GM19395 (cell line): ENCODE measurements at regions not wholly inside any gene's neighbourhood (a gene's known extent, or its start where the extent isn't known, plus 50 kb on each side); places are given as distances from the start of the nearest gene placed in this dataset.

Source experiments
- ATAC-seq: cut with Tn5 transposase; IDR thresholded peaks from one replicate; pipeline ENCODE4 v1.9.1; 2021; ENCODE audit warnings: mild to moderate bottlenecking, moderate library complexity; ENCODE audit not compliant: unreplicated experiment

- ATAC-seq: no peak
These were observed 766.8 kb downstream of the IRX1 start for GRCh38 chr5:4362411-4362810.

GRCh38 chr5:4363045-4363444 lies 767.4 kb downstream of the IRX1 start:
- no peak for ATAC-seq

GRCh38 chr5:4366628-4367027 lies 771.0 kb downstream of the IRX1 start:
- no peak for ATAC-seq

- no peak for ATAC-seq
These were observed 769.9 kb upstream of the ADAMTS16 start for GRCh38 chr5:4370218-4370617.

GRCh38 chr5:4372481-4372880 lies 767.6 kb upstream of the ADAMTS16 start:
- ATAC-seq: no peak

- no peak for ATAC-seq
These were observed 766.9 kb upstream of the ADAMTS16 start for GRCh38 chr5:4373051-4373820.

GRCh38 chr5:4374866-4375265 lies 765.3 kb upstream of the ADAMTS16 start:
- ATAC-seq: no peak

GRCh38 chr5:4375640-4376039 lies 764.5 kb upstream of the ADAMTS16 start:
- ATAC-seq: no peak

GRCh38 chr5:4383102-4383501 lies 757.0 kb upstream of the ADAMTS16 start:
- ATAC-seq: no peak

GRCh38 chr5:4383518-4384198 lies 756.5 kb upstream of the ADAMTS16 start:
- ATAC-seq: no peak

GRCh38 chr5:4384649-4385048 lies 755.5 kb upstream of the ADAMTS16 start:
- ATAC-seq: no peak

GRCh38 chr5:4386152-4386551 lies 754.0 kb upstream of the ADAMTS16 start:
- ATAC-seq: no peak

- ATAC-seq: no peak
These were observed 752.8 kb upstream of the ADAMTS16 start for GRCh38 chr5:4387290-4387689.

GRCh38 chr5:4395752-4396151 lies 744.4 kb upstream of the ADAMTS16 start:
- ATAC-seq: no peak

- ATAC-seq: no peak
These were observed 734.4 kb upstream of the ADAMTS16 start for GRCh38 chr5:4405614-4406219.

- ATAC-seq: no peak
These were observed 730.0 kb upstream of the ADAMTS16 start for GRCh38 chr5:4410151-4410550.

- no peak for ATAC-seq
These were observed 728.5 kb upstream of the ADAMTS16 start for GRCh38 chr5:4411664-4412063.

GRCh38 chr5:4413996-4414395 lies 726.1 kb upstream of the ADAMTS16 start:
- no peak for ATAC-seq

GRCh38 chr5:4418084-4418483 lies 722.0 kb upstream of the ADAMTS16 start:
- ATAC-seq: no peak

GRCh38 chr5:4419281-4419680 lies 720.8 kb upstream of the ADAMTS16 start:
- no peak for ATAC-seq

- no peak for ATAC-seq
These were observed 720.0 kb upstream of the ADAMTS16 start for GRCh38 chr5:4420177-4420576.

- no peak for ATAC-seq
These were observed 719.4 kb upstream of the ADAMTS16 start for GRCh38 chr5:4420681-4421080.
